NCI-H128 (cell line): ENCODE measurements at regions not wholly inside any gene's neighbourhood (a gene's known extent, or its start where the extent isn't known, plus 50 kb on each side); places are given as distances from the start of the nearest gene placed in this dataset.
"Not testable (repeated sequence)": the region's sequence is repeated elsewhere in the genome, so short reads cannot be mapped to it uniquely, and the experiment has no call there.

Source experiments
- DNase-seq: peaks from one replicate; lab custom pipeline; 2025; ENCODE audit not compliant: unreplicated experiment; lab: John Stamatoyannopoulos, UW

GRCh38 chr5:145660897-145661640, 174.1 kb downstream of the PRELID2 start:
- no peak for DNase-seq

DNA sequence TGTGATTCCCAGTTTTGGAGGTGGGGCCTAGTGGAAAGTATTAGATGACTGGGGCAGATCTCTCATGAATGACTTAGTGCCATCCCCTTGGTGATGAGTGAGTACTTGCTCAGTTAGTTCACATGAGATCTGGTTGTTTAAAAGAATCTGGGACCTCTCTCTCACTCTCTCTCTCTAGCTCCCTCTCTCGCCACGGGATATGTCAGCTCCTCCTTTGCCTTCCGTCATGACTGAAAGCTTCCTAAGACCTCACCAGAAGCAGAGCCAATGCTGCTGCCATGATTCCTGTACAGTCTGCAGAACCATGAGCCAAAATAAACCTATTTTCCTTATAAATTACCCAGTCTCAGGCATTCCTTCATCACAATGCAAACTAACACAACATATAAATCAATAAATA, 176.7 kb downstream of the PRELID2 start:
- no peak for DNase-seq

GRCh38 chr5:145652700-145653099, 182.4 kb downstream of the PRELID2 start:
- not testable (repeated sequence) for DNase-seq

- DNase-seq = not testable (repeated sequence)
These were observed 188.0 kb downstream of the PRELID2 start for GRCh38 chr5:145647137-145647536.

- not testable (repeated sequence) for DNase-seq
These were observed 191.9 kb downstream of the PRELID2 start for GRCh38 chr5:145643214-145643613.

DNA sequence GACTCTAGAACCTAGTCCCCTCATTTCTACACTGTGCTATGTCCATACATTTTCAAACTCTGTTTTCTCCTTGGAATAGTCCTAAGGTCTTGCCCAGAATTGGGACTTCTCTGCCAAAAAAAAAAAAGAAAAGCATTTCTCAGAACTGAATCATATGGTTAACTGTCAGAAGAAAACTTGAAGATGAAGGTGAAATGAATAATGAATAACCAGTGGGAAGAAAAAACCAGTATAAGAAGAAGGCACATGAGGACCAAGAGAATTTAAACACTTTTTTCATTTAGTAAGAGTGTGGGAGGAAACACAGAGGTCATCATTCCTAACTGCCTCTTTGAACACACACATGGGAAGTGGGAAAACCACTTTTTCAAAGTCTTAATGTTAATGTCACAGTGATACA, 197.7 kb downstream of the PRELID2 start:
- DNase-seq = no peak

GRCh38 chr5:145636371-145636770, 198.8 kb downstream of the PRELID2 start:
- DNase-seq = no peak

DNA sequence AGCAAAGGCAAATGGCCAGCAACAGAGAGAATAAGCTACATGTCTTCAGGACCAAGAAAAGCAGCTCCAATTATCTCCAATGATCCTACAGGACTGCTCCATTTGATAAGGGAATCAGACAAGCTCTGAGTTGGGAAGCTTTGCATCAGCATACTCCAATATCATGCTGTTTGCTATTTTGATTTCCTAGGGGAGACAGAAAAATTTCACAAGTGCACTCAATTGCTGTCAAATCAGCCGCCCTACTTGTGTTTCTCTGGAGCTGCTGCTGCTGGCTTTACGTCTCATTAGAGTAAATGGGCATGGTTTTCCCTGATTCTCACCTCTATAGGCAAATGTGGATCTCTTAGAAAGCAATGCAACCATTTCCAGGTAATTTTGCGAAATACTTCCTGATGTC, 201.7 kb downstream of the PRELID2 start:
- DNase-seq = no peak

DNA sequence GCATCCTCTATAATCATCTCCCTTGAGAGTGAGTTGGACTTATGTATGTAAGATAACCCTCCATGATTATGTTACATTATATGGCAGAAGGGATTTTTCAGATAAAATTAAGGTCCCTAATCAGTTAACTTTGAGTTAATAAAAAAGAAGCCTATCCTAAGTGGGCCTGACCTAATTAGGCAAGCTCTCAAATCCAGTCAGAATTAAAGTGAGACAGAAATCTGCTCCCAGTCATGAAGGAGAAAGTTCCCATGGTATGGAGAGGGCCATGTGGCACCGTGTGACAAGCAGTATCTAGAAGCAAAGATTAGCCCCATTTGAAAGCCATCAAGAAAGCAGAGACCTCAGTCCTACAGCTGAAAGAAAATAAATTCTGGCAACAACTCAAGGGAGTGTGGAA, 202.4 kb downstream of the PRELID2 start:
- no peak for DNase-seq

- no peak for DNase-seq
These were observed 206.1 kb downstream of the PRELID2 start for GRCh38 chr5:145629047-145629446.

GRCh38 chr5:145628525-145628924, 206.6 kb downstream of the PRELID2 start:
- no peak for DNase-seq

DNA sequence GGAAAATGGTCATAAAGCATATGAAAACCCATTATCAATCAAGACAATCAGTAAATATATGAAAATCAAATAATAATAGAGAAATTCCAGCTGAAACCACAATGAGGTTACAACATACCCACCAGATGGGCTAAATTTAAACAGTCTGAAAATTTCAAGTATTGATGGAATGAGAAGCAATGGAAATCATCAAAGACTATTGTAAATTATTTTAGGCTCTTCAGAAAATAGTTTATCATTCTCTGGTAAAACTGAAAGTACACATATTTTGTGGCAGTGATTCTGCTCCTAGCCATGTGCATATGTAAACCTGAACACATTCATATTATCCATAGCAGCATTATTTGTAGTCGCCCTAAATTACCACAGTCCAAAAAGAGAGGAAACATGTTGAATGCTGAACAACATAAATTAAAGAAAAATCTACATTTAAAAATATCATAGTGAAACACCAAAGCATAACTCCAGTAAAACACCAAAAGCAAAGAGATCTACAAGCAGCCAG, 215.3 kb downstream of the PRELID2 start:
- DNase-seq = no peak

DNA sequence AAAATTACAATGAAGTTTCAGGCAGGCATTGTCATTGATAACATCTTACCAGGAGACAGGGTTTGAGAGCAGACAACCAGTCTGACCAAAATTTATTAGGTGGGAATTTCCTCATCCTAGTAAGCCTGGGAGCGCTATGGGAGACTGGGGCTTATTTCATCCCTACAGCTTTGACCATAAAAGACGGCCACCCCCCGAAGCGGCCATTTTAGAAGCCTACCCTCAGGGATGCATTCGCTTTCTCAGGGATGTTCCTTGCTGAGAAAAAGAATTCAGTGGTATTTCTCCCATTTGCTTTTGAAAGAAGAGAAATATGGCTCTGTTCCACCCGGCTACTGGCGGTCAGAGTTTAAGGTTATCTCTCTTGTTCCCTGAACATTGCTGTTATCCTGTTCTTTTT, 218.4 kb downstream of the PRELID2 start:
- not testable (repeated sequence) for DNase-seq

DNA sequence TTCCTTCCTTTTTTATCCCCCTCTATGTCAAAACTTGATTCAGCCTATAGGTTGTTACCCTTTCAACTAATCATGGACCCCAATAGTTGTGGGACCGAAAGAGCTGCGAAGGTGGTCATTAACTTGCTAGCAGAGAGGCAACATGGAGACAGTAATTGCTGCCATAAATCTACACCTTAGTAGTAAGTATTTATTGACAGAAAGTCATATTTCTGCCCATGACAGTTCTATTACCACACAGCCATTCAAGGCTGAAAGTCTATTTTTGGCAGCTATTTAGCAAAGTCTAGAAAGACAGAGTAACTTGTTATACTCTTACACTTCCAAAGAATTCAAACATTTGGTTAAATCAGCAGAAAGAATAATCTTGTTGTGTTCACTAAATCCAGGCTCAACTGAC, 236.2 kb downstream of the PRELID2 start:
- DNase-seq = no peak

- no peak for DNase-seq
These were observed 237.0 kb downstream of the PRELID2 start for GRCh38 chr5:145598184-145598583.

DNA sequence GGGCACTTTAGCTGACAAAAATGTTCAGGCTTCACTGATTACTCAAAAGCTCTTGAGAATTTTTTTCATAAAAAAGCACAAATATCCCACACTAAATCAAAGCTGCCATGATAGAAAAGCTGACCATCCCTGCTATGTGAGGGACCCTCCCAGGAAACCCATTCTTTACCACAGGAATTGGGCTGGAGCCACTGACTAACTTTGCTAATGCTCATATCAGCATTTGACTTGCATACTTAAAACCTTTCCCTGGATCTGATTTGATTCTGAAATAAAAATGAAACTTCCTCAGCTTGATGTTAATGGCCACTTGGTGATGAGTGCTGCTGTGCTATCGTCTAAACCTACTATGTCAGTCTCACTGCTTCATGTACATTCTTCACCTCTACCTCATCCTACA, 243.6 kb downstream of the PRELID2 start:
- no peak for DNase-seq

DNA sequence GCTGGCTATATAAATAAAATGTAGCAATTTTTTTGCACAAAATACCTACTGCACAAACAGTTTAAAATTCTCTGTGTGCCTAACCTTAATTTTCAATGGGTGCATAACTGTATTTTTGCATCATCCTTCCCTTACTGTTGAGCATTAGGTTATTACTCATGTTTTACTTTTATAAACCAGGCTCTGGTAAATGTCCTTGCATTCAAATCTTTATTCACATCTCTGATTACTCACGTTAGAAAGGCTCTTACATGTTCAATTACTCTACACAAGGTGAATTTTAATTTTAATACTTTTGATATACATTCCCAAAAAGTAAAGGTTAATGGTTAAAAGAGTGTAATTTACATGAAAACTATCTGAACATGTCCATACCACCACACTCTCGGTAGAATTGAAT, 246.1 kb downstream of the PRELID2 start:
- no peak for DNase-seq

GRCh38 chr5:145588558-145588957, 246.6 kb downstream of the PRELID2 start:
- DNase-seq = no peak

GRCh38 chr5:145588113-145588512, 247.0 kb downstream of the PRELID2 start:
- no peak for DNase-seq

DNA sequence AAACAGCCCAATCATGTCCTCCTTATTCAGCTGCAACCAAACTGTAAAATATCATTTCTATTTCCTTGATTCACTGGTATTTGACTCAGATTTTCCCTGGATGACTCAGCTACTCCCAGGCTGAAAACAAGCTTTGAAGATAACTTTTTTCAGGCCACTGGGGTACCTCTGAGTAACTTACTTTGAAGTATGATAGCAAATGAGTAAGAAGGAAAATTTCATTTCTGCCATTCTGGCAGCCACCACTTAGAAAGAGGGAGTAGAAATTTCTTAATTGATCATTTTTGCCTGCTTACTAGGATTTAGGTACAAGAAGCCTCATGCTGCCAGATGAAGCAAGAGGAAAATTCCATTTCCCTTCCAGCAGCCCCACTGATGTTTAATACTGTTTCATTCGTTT, 247.4 kb downstream of the PRELID2 start:
- DNase-seq = no peak

DNA sequence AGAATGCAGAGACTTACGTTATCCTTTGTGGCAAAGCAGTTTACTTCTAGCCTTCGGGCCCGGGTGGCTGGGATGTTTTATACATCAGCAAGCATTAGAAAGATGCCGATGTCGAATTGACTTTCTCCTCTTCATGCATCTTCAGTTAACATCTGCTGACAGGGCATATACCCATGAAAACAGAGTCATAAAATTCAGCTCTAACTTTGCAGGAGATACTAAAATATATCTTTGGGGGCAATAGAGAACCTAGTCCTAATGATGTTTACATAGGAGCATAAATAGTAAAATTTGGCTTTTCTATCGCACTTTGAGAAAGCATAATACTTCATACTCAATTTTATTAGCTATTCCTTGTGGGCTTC, 247.9 kb downstream of the PRELID2 start:
- DNase-seq = no peak

DNA sequence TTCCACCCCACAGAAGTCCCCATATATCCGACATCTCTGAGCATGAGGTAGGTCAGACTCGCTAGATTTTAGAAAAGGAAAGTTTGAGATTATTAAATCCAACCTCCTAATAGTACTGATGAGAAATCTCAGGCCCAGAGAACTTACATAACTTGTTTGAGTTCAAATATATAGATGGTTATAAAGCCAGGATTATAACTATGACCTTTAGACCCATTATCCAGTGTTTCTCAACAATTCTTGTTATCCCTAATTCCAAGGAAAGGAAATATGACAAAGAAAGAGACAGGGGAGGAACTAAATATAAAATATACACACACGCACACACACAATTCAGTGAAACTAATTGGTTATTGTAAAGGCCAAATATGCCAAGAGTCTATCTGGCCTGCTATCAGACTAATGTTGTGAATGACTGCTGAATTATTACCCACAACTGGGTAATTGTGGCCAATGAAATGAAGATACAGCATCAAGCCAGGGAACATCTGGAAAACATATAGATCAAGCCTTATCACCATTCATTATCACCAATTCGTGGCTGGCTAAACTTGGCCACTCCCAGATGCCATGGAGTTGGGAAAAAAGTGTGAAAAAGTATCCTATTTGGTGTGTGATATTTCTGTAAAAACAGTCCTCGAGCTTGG, 248.4 kb downstream of the PRELID2 start:
- DNase-seq = no peak
